Fibroblast of skin of right biceps (primary cell): ENCODE measurements at regions not wholly inside any gene's neighbourhood (a gene's known extent, or its start where the extent isn't known, plus 50 kb on each side); places are given as distances from the start of the nearest gene placed in this dataset.
A peak's percentile ranks its signal among the peaks of the same experiment; 100 is the strongest.

ENCODE experiments used
- DNase-seq: peaks from one replicate; pipeline ENCODE4 v3.0.0-alpha.2; 2013

DNA sequence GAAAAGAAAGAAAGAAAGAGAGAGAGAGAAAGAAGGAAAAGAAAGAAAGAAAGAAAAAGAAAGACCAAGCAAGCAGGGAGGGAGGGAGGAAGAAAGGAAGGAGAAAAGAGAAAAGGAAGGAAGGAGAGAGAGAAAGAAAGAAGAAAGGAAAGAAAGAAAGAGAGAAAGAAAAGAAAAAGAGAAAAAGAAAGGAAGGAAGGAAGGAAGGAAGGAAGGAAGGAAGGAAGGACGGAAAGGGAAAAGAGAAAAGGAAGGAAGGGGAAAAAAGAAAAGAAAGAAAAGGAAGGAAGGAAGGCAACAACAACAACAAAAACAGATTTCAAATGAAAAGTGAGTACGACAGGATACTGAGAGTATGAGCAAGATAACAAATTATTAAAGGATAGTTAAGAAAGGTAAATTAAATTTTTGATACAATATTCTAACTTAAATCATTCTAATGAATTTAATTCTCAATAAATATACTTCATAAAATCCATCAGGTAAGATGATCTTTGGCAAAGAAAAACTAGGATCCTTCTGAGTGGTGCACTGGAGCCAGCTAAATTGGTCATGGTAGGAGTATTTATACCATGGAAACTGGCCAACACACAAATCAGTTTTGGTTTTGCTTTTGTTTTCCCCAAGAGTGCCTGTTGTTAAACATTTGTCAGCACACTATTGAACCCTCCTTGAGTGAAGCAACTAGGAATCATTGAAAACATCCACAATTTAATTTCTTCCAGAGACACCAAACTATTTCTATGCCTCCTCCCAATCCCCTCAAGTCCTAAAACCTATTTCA is 56.1 kb upstream of the DYRK2 start:
- DNase-seq = peak; percentile 59

DNA sequence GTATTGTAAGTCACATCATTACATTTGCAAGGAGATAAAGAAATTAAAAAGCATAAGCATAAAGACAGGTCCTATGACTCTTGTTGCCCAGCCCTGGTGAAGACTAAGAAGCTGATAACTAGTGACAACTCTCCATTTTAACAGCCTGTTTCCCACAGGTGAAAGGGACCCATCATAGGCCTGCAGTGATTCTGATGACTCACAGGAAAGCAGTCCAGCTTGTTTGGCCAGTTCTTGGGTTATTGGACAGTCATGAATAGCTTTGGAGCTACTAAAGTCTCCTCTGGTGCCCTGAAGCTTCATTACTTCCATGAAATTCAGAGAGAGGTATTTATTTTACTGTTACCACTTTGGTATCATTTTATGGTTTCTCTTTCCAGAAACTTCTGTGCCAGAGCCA is 55.5 kb upstream of the DYRK2 start:
- DNase-seq = peak; percentile 17

DNA sequence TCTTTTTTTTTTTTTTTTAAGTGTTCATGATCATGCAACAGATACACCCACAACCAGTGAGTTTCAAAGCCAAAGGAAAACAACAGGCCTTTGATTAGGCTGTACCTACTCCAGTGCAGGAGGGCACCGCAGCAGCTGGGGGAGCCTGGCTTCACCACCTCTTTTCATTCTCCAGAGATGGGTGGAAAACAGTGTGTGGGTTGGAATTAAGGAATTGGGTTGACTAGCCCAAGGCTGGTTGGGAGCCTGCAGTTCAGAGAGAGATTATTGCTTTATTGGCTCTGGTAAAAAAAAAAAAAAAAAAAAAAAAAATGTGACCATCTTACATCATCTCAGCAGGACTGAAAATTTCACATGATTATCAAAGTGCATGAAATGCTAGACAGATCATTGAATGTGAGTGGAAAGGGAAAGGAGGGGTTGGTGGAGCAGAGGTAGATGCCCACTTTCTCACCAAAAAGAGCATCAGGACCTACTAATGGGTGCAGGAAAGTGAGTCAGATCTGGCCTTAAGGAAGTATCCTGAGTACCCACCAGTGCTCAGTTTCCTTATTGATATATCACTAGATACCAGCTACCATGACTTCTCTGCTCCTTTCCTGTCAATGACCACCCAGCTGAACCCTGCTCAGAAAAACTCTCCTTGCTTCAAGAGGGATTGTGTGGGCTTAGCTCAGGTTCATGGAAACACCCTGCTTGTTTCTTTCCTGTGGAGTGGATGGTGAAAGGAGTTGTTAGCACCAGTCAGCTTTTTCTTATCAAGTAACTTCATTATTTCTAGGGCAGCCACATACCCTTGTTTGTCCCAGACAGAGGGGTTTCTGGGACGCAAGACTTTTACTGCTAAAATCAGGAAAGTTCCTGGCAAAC is 54.8 kb upstream of the DYRK2 start:
- DNase-seq = no peak

GRCh38 chr12:67594888-67595287 is 53.7 kb upstream of the DYRK2 start:
- peak; percentile 17 for DNase-seq

GRCh38 chr12:67595365-67595764 is 53.2 kb upstream of the DYRK2 start:
- DNase-seq = no peak

DNA sequence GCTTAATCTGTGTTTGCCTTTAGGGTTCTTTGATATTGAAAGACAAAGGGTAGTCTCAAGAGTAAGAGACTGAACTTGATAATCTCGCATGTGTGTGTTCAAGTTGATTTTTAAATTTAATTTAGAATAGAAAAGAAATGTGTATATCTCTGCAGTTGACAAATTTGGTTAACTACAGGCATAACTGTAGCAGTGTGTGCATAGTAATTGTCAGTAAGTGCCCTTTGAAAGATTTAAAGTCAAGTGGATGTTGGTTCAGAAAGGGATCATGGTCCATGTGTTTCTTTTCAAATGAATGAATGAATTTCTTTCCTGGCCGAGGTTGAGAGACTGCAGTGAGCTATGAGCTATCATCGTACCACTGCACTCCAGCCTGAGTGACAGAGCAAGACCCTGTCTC is 49.9 kb upstream of the DYRK2 start:
- no peak for DNase-seq
